GM19043 (cell line): ENCODE measurements at regions not wholly inside any gene's neighbourhood (a gene's known extent, or its start where the extent isn't known, plus 50 kb on each side); places are given as distances from the start of the nearest gene placed in this dataset.

ENCODE experiments used
- ATAC-seq: cut with Tn5 transposase; IDR thresholded peaks from one replicate; pipeline ENCODE4 v1.9.1; 2021; ENCODE audit warnings: low read depth; ENCODE audit not compliant: unreplicated experiment

DNA sequence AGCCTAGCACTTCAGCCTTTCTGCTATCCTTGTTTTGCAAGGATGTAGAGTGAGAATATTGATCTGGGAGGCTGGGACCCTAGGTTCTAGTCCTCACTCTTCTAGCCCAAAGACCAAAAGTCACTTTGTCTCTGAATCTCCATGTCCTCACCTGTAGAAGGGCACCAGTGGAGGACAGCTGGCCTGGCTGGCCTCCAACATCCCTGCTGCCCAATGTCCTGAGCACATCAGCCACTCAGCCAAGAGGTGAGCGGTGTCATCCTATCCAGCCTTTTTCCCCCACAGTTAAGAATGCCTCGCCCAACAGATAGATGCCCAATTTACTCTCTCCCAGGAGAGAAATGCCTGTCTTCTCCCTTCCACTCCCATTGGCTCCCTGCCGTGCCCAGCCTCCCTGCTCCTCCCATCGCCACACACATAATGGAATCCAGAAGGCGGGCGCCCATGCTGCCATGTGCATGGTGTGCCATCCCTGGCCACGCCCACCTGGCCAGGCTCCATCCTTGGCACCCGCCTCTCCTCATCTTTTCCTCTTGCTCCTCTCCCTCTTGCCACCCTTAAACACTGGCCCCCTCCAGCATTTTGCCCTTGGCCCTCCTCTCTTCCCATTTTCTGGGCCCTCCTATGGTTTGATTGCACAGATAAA lies 157.3 kb upstream of the SDK2 start:
- no peak for ATAC-seq

DNA sequence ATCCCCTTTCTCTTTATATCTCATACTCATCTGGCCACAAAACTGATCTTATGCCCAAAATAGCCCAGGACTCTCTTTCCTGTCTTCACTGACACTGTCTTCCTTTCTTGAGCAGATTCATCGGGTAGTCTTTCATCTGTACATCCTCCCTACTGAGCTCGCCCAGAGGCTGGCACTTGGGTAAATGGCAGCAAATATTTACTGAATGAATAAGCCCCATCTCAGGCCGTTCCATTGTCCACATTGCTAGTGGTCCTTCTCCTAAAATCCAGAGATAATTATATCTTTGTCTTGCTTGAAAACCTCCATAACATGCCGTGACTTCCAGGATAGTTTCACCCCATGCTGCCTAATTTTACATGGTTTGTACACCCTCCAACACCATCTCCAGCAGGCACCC lies 158.1 kb upstream of the SDK2 start:
- no peak for ATAC-seq

GRCh38 chr17:73802871-73803270 lies 158.6 kb upstream of the SDK2 start:
- ATAC-seq: no peak

GRCh38 chr17:73803964-73804435 lies 159.8 kb upstream of the SDK2 start:
- no peak for ATAC-seq

DNA sequence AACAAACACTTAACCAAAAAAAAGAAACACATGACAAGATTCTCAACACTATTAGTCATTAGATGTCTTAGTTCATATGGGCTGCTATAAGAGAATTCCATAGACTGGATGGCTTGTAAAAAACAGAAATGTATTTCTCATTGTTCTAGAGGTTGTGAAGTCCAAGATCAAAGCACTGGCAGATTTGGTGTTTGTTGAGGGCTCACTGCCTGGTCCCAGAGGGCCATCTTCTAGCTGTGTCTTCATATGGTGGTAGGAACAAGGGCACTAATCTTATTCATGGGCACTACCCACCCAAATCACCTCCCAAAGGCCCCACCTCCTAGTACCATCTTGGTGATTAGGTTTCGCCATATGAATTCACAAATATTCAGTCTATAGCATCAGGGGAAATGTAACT lies 162.5 kb upstream of the SDK2 start:
- ATAC-seq: no peak

DNA sequence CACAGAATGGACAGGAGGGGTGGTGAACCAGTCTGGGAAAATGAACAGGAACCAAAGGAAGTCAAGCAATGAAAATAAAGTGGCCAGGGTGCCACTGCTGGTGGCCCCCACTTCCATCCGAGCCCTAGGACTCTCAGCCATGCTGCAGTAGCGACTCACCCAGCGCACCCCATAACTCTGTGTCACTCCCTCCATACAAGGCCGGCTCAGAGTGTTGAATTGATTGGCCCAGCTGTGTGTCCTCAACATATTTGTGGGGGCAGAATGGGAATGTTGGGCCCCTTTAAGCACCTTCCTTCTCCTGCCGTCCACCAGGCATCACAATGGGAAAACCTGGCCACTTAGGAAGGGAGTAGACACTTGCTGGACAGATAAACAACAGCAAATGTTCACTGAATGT lies 169.0 kb upstream of the SDK2 start:
- ATAC-seq: no peak

DNA sequence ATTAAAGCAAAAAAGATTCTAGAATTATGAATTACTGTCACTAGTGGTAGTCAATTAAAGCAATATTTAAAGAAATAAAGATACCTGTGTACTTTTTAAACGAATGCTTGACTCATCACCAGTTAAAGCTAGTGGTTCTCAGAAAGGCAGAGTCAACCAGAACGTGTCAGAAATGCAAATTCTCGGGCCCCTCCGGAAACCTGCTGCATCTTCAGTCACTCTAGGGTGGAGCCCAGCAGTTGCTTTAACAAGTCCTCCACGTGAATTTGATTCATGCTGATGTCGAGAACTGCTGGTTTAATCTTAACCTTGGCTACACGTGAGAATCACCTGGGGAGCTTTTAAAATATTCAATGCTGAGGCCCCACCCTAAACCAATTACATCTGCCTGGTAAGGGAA lies 169.8 kb upstream of the SDK2 start:
- ATAC-seq: no peak

DNA sequence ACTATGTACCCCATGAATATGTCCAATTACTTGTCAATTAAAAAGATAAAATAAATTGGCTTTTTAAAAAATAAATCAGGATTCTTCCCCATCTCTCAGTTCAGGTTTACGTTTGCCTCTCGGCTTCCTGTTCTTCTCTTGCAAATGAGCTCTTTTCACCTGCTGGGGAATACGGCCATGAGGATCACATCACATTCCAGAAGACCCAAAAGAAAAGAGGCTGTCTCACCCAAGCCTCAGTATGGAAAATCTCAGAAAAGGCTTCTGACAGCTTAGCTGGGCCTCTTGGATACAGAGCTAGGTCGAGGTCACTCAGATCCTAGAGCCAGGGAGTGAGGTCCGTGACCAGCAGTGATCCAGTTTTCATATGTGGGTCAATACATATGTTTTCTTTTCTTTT lies 171.2 kb upstream of the SDK2 start:
- no peak for ATAC-seq

GRCh38 chr17:73819440-73820395 lies 175.5 kb upstream of the SDK2 start:
- no peak for ATAC-seq

GRCh38 chr17:73820686-73821448 lies 176.6 kb upstream of the SDK2 start:
- ATAC-seq: no peak

GRCh38 chr17:73821665-73822064 lies 177.4 kb upstream of the SDK2 start:
- ATAC-seq: no peak

- no peak for ATAC-seq
These were observed 178.1 kb upstream of the SDK2 start for GRCh38 chr17:73822371-73822770.

DNA sequence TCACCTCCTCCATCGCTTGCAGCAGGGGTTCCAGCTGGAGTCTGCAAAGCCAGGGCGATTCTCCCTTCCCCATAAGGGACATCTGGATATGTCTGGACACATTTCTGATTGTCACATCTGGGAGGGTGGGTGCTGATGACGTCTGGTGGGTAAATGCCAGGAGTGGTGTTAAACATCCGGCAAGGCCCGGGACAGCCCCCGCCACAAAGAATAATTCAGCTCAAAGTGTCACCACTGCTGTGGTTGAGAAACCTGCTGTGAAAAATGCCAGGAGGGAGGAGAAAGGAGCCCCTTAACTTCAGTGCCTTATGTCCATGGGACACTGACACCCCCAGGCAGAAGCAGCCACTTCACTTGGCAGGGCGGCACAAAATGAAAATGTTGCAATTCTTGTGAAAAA lies 179.4 kb upstream of the SDK2 start:
- no peak for ATAC-seq

- ATAC-seq: no peak
These were observed 180.1 kb upstream of the SDK2 start for GRCh38 chr17:73824321-73824720.

- no peak for ATAC-seq
These were observed 182.1 kb upstream of the SDK2 start for GRCh38 chr17:73826181-73826871.

DNA sequence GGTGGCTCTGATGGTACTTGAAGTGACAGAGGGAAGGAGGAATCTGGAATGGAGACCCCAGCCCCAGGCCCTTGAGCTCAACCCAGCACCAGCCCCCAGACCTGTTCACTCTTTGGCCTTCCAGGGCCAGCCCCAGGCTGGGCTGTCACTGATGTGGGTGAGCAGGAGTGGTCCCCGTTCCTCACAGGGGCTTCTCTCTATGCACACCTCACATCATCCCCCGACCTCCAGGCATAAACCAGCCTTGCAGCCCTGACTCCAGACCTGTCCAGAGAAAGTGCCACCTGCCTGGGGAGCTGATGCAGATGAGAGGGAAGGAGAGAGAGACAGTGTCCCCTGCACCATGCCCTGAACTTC lies 182.6 kb upstream of the SDK2 start:
- ATAC-seq: no peak

DNA sequence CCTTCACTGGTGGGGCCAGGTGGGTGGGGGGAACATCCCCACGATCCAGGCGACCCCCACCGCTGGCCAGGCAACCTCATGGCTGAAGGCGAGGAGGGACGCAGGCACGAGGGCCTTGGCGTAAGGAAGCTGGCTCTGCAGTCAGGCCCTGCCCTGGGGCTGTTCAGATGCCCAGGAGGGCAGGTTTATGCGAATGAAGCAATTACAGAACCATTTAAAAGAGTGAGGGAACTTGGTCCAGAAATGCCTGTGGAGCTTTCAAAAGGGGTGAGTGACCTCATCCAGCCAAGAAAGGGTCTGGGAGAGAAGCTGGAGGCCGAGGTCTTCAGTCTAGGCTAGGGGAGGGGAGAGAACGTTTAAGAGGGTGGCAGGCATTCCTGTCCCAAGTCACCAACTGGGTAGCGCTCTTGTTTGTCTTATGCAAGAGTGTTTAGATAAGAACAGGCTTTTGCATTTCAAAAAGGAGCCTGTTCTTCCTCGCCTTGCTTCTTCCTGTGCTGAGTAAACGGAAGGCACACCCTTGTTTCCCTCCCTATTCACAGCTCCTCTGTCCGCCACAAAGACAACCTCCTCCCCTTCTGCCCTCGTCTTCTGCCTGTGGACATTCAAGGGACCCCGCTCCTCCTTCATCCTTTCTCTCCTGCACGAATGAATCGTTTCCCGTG lies 183.5 kb upstream of the SDK2 start:
- ATAC-seq: no peak

DNA sequence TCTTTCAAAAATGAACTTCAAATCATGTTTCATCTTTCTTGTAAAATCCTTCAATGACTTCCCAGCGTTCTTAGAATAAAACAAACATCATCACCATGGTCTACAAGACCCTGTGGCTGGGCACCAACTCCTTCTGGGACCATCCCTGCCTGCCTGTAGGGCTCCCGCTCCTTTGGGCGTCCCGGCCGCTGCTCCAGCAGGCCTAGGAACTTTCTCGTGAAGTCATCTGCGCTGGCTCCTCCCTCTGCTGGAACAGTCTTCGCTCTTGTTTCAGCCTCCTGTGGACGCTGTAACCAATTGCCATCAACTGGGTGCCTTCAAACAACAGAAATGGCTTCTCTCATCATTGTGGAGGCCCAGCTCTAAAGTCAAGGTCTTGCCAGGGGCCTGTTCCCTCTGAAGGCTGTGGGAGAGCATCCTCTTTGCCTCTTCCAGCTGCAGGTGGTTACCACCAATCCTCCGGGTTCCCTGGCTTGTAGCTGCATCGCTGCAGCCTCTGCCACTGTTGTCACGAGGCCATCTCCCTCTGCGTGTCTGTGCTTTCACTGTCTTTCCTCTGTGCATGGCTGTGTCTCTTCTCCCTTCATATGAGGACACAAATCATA lies 185.5 kb upstream of the SDK2 start:
- ATAC-seq: no peak

GRCh38 chr17:73831699-73832098 lies 187.5 kb upstream of the SDK2 start:
- ATAC-seq: no peak
